NCI-H1436 (cell line): ENCODE measurements at regions not wholly inside any gene's neighbourhood (a gene's known extent, or its start where the extent isn't known, plus 50 kb on each side); places are given as distances from the start of the nearest gene placed in this dataset.

ENCODE experiments used
- DNase-seq: peaks from one replicate; lab custom pipeline; 2025; lab: John Stamatoyannopoulos, UW

- no peak for DNase-seq
Observed at GRCh38 chr6:167774881-167775280, 51.8 kb upstream of the AFDN start.

DNA sequence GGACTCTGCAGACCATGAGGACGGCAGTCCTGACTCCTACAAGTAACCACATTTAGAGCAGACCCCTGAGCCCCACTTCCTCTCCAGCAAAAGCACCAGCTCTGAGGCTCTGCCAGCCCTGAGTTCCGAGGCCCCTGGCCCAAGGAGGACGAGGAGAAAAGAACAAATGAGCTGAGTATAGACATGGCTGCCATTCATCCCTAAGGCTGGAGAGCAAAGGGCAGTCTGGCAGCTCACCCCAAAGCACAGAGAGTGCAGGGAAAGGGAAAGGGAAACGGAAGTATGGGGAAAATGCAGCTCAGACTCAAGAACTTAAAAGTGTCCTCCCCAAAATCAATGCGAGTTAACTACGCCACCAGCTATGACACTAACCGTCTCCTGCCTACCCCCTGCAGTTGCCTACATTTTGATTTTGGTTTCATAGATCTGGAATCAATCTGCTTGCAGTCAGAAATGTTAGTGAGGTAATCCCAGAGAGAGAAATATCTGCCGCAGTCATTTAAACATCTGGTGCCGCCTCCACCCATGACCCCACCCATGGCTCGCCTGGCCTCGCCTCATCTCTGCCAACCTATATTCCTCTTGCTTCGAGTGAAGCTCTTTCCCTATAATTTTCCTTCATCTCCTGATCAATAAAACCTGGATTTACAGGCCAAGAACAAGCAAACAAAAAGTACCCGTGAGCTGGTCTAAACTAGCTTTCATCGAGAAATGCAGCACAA, 49.6 kb upstream of the AFDN start:
- DNase-seq: no peak
